ENCODE measurements at regions not wholly inside any gene's neighbourhood (a gene's known extent, or its start where the extent isn't known, plus 50 kb on each side); places are given as distances from the start of the nearest gene placed in this dataset.

DNA sequence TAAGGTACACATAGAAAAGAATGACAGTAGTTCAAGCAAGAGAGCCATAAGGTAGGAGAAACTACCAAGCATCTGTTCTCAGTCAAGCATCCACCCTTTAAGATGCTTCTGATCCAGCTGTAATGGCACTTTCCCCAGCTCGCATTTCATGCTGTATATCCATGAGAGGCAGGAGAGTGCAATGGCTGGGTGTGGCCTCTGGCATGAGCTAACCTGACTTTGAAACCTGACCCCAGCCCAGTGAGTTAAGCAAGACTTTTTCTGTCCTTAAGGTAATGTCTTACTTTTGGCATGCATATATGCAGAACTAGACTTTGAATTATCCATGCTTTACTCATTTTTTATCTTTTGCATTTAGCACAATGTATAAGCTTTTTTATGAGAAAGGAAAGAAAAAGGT lies 79.8 kb upstream of the CNTN5 start (continued):
- TF ChIP-seq, protein P1, sequence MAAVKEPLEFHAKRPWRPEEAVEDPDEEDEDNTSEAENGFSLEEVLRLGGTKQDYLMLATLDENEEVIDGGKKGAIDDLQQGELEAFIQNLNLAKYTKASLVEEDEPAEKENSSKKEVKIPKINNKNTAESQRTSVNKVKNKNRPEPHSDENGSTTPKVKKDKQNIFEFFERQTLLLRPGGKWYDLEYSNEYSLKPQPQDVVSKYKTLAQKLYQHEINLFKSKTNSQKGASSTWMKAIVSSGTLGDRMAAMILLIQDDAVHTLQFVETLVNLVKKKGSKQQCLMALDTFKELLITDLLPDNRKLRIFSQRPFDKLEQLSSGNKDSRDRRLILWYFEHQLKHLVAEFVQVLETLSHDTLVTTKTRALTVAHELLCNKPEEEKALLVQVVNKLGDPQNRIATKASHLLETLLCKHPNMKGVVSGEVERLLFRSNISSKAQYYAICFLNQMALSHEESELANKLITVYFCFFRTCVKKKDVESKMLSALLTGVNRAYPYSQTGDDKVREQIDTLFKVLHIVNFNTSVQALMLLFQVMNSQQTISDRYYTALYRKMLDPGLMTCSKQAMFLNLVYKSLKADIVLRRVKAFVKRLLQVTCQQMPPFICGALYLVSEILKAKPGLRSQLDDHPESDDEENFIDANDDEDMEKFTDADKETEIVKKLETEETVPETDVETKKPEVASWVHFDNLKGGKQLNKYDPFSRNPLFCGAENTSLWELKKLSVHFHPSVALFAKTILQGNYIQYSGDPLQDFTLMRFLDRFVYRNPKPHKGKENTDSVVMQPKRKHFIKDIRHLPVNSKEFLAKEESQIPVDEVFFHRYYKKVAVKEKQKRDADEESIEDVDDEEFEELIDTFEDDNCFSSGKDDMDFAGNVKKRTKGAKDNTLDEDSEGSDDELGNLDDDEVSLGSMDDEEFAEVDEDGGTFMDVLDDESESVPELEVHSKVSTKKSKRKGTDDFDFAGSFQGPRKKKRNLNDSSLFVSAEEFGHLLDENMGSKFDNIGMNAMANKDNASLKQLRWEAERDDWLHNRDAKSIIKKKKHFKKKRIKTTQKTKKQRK (IDR thresholded peaks at IDR 0.05; ENCODE audit: low read depth, low read length): no peak
- no peak for TF ChIP-seq MYB (IDR thresholded peaks at IDR 0.05; ENCODE audit: borderline replicate concordance, low read depth, low read length)
- TF ChIP-seq BCL11A (IDR thresholded peaks at IDR 0.05; ENCODE audit: low read depth, low read length): no peak
- TF ChIP-seq ZBTB4 (CRISPR knock-in tag; IDR thresholded peaks at IDR 0.05): no peak
- no peak for TF ChIP-seq ELK1 (IDR thresholded peaks at IDR 0.05; ENCODE audit: low read depth, low read length)
- TF ChIP-seq, protein P2, sequence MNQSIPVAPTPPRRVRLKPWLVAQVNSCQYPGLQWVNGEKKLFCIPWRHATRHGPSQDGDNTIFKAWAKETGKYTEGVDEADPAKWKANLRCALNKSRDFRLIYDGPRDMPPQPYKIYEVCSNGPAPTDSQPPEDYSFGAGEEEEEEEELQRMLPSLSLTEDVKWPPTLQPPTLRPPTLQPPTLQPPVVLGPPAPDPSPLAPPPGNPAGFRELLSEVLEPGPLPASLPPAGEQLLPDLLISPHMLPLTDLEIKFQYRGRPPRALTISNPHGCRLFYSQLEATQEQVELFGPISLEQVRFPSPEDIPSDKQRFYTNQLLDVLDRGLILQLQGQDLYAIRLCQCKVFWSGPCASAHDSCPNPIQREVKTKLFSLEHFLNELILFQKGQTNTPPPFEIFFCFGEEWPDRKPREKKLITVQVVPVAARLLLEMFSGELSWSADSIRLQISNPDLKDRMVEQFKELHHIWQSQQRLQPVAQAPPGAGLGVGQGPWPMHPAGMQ (IDR thresholded peaks at IDR 0.05; ENCODE audit: borderline replicate concordance): no peak

Data from GM12878 (cell line).